ENCODE measurements at regions not wholly inside any gene's neighbourhood (a gene's known extent, or its start where the extent isn't known, plus 50 kb on each side); places are given as distances from the start of the nearest gene placed in this dataset.

DNA sequence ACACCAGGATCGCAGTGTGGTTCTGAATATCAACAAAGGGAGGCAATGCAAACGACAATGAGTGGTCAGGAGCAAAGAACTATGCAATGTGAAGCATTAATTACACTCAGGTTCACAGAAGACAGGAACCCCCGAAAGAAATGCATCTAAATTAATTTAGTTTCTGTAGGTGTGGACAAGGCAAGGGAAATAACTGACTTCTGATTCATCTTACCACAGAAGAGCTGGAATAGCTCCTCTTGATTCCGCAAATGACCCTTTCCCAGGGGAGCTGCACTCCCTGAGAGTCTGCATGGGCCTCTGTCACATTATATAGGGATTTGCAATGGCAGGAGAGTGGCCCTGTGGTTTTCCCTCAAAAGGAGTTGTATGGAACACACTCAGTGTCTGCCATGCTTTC, 263.9 kb upstream of the APCDD1 start:
- Histone ChIP-seq H3K27me3 (ENCODE audit: control insufficient read depth, insufficient read depth, low read length) (no peaks in the 10 kb centered on the region), H3K4me3 (ENCODE audit: low read length) (no peak overlapping the region), H3K9me3 (ENCODE audit: control insufficient read depth, insufficient read depth, low read length) (no peaks in the 10 kb centered on the region), H3K27ac (ENCODE audit: low read length) (no peak overlapping the region), H3K4me1 (ENCODE audit: control insufficient read depth, insufficient read depth, low read length) (no peaks in the 10 kb centered on the region), H3K36me3 (ENCODE audit: control insufficient read depth, insufficient read depth, low read length) (no peaks in the 10 kb centered on the region)
- DNase-seq (ENCODE audit: low read depth, low spot score): no peak
- no CpG with 5 or more reads among the region's 4 CpGs for WGBS (ENCODE audit: insufficient coverage, insufficient read length)

- no CpG with 5 or more reads among the region's 3 CpGs for WGBS (ENCODE audit: insufficient coverage, insufficient read length)
- no peaks in the 10 kb centered on the region for H3K36me3 ChIP-seq (ENCODE audit: control insufficient read depth, insufficient read depth, low read length)
- H3K4me3 ChIP-seq (ENCODE audit: low read length): no peak overlapping the region
- H3K9me3 ChIP-seq (ENCODE audit: control insufficient read depth, insufficient read depth, low read length): no peaks in the 10 kb centered on the region
- no peaks in the 10 kb centered on the region for H3K4me1 ChIP-seq (ENCODE audit: control insufficient read depth, insufficient read depth, low read length)
- H3K27me3 ChIP-seq (ENCODE audit: control insufficient read depth, insufficient read depth, low read length): no peaks in the 10 kb centered on the region
- no peak for DNase-seq (ENCODE audit: low read depth, low spot score)
- H3K27ac ChIP-seq (ENCODE audit: low read length): no peak overlapping the region
Observed at GRCh38 chr18:10193444-10193843, 261.0 kb upstream of the APCDD1 start.

DNA sequence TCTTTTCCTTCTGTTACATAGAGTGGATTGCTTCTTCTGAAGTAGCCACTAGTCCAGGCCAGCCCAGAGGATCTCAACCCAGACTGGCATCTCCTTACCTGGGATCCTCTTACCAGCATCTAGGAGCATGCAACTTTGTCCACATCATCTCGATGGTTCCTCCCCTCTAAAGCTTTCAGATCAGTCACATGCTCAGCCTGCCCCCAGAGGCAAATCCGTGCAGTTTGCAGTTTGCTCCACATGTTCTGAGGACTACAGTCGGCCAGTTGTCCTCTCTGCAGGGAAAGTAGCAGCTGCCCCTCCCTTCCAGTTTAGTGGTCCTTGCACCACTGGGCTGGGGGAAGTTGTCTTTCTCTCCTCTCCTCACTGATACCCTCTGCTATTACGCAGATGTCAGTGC, 259.8 kb upstream of the APCDD1 start:
- H3K27me3 ChIP-seq (ENCODE audit: control insufficient read depth, insufficient read depth, low read length): no peaks in the 10 kb centered on the region
- H3K9me3 ChIP-seq (ENCODE audit: control insufficient read depth, insufficient read depth, low read length): no peaks in the 10 kb centered on the region
- H3K4me3 ChIP-seq (ENCODE audit: low read length): no peak overlapping the region
- DNase-seq (ENCODE audit: low read depth, low spot score): no peak
- no CpG with 5 or more reads among the region's 4 CpGs for WGBS (ENCODE audit: insufficient coverage, insufficient read length)
- no peak overlapping the region for H3K27ac ChIP-seq (ENCODE audit: low read length)
- no peaks in the 10 kb centered on the region for H3K4me1 ChIP-seq (ENCODE audit: control insufficient read depth, insufficient read depth, low read length)
- H3K36me3 ChIP-seq (ENCODE audit: control insufficient read depth, insufficient read depth, low read length): no peaks in the 10 kb centered on the region

- Histone ChIP-seq H3K27ac (ENCODE audit: low read length) (no peak overlapping the region), H3K4me1 (ENCODE audit: control insufficient read depth, insufficient read depth, low read length) (no peaks in the 10 kb centered on the region), H3K36me3 (ENCODE audit: control insufficient read depth, insufficient read depth, low read length) (no peaks in the 10 kb centered on the region), H3K4me3 (ENCODE audit: low read length) (no peak overlapping the region), H3K9me3 (ENCODE audit: control insufficient read depth, insufficient read depth, low read length) (no peaks in the 10 kb centered on the region), H3K27me3 (ENCODE audit: control insufficient read depth, insufficient read depth, low read length) (no peaks in the 10 kb centered on the region)
- WGBS (ENCODE audit: insufficient coverage, insufficient read length): no CpG with 5 or more reads among the region's 2 CpGs
- no peak for DNase-seq (ENCODE audit: low read depth, low spot score)
Observed at GRCh38 chr18:10195529-10195928, 258.9 kb upstream of the APCDD1 start.

- Histone ChIP-seq H3K4me3 (ENCODE audit: low read length) (no peak overlapping the region), H3K4me1 (ENCODE audit: control insufficient read depth, insufficient read depth, low read length) (no peaks in the 10 kb centered on the region), H3K9me3 (ENCODE audit: control insufficient read depth, insufficient read depth, low read length) (no peaks in the 10 kb centered on the region), H3K27me3 (ENCODE audit: control insufficient read depth, insufficient read depth, low read length) (no peaks in the 10 kb centered on the region), H3K36me3 (ENCODE audit: control insufficient read depth, insufficient read depth, low read length) (no peaks in the 10 kb centered on the region), H3K27ac (ENCODE audit: low read length) (no peak overlapping the region)
- WGBS (ENCODE audit: insufficient coverage, insufficient read length): no CpG with 5 or more reads among the region's 12 CpGs
- no peak for DNase-seq (ENCODE audit: low read depth, low spot score)
Observed at GRCh38 chr18:10197097-10197496, 257.3 kb upstream of the APCDD1 start.

- DNase-seq (ENCODE audit: low read depth, low spot score): no peak
- no peak overlapping the region for H3K4me3 ChIP-seq (ENCODE audit: low read length)
- H3K9me3 ChIP-seq (ENCODE audit: control insufficient read depth, insufficient read depth, low read length): no peaks in the 10 kb centered on the region
- H3K27ac ChIP-seq (ENCODE audit: low read length): no peak overlapping the region
- H3K36me3 ChIP-seq (ENCODE audit: control insufficient read depth, insufficient read depth, low read length): no peaks in the 10 kb centered on the region
- H3K4me1 ChIP-seq (ENCODE audit: control insufficient read depth, insufficient read depth, low read length): no peaks in the 10 kb centered on the region
- no CpG with 5 or more reads among the region's 5 CpGs for WGBS (ENCODE audit: insufficient coverage, insufficient read length)
- no peaks in the 10 kb centered on the region for H3K27me3 ChIP-seq (ENCODE audit: control insufficient read depth, insufficient read depth, low read length)
Observed at GRCh38 chr18:10201226-10201625, 253.2 kb upstream of the APCDD1 start.

- no CpG with 5 or more reads among the region's 2 CpGs for WGBS (ENCODE audit: insufficient coverage, insufficient read length)
- Histone ChIP-seq H3K27ac (ENCODE audit: low read length) (no peak overlapping the region), H3K4me1 (ENCODE audit: control insufficient read depth, insufficient read depth, low read length) (no peaks in the 10 kb centered on the region), H3K9me3 (ENCODE audit: control insufficient read depth, insufficient read depth, low read length) (no peaks in the 10 kb centered on the region), H3K36me3 (ENCODE audit: control insufficient read depth, insufficient read depth, low read length) (no peaks in the 10 kb centered on the region), H3K27me3 (ENCODE audit: control insufficient read depth, insufficient read depth, low read length) (no peaks in the 10 kb centered on the region), H3K4me3 (ENCODE audit: low read length) (no peak overlapping the region)
- DNase-seq (ENCODE audit: low read depth, low spot score): no peak
Observed at GRCh38 chr18:10201659-10202058, 252.8 kb upstream of the APCDD1 start.

- no peak overlapping the region for H3K27ac ChIP-seq (ENCODE audit: low read length)
- DNase-seq (ENCODE audit: low read depth, low spot score): no peak
- H3K27me3 ChIP-seq (ENCODE audit: control insufficient read depth, insufficient read depth, low read length): no peaks in the 10 kb centered on the region
- H3K36me3 ChIP-seq (ENCODE audit: control insufficient read depth, insufficient read depth, low read length): no peaks in the 10 kb centered on the region
- no CpG with 5 or more reads among the region's 7 CpGs for WGBS (ENCODE audit: insufficient coverage, insufficient read length)
- no peaks in the 10 kb centered on the region for H3K4me1 ChIP-seq (ENCODE audit: control insufficient read depth, insufficient read depth, low read length)
- no peak overlapping the region for H3K4me3 ChIP-seq (ENCODE audit: low read length)
- H3K9me3 ChIP-seq (ENCODE audit: control insufficient read depth, insufficient read depth, low read length): no peaks in the 10 kb centered on the region
Observed at GRCh38 chr18:10202845-10203321, 251.6 kb upstream of the APCDD1 start.

- no peaks in the 10 kb centered on the region for H3K4me1 ChIP-seq (ENCODE audit: control insufficient read depth, insufficient read depth, low read length)
- no peaks in the 10 kb centered on the region for H3K36me3 ChIP-seq (ENCODE audit: control insufficient read depth, insufficient read depth, low read length)
- WGBS (ENCODE audit: insufficient coverage, insufficient read length): no CpG with 5 or more reads among the region's 9 CpGs
- no peak overlapping the region for H3K4me3 ChIP-seq (ENCODE audit: low read length)
- H3K27me3 ChIP-seq (ENCODE audit: control insufficient read depth, insufficient read depth, low read length): no peaks in the 10 kb centered on the region
- no peak overlapping the region for H3K27ac ChIP-seq (ENCODE audit: low read length)
- DNase-seq (ENCODE audit: low read depth, low spot score): no peak
- H3K9me3 ChIP-seq (ENCODE audit: control insufficient read depth, insufficient read depth, low read length): no peaks in the 10 kb centered on the region
Observed at GRCh38 chr18:10205151-10205550, 249.3 kb upstream of the APCDD1 start.

DNA sequence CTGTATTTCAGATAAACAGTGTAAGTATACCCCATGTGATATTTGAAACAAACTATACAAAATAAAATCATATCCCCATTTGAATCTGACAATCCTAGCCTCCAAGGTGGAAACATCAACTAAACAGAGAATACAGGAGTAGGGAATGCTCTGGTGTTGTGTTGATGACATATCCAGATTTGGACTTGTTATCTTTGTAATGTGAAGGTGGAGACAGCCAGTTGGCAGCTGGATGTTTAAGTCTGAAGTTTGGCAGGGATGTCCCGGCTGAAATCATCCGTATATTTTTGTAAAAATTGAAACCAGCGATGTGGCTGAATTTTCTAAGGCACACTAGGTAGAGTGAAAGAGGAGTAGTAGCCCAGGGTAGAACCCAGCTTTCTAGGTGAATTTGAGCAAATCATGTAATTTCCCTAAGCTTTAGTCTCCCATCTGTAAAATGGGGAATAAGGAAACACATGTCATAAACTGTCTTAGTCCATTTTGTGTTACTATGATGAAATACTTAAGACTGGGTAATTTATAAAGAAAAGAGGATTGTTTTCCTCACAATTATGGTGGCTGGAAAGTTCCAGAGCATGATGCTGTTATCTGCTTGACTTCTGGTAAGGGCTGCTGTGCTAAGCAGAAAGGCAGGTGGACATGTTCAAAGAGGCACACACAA, 246.6 kb upstream of the APCDD1 start:
- DNase-seq (ENCODE audit: low read depth, low spot score): no peak
- H3K4me1 ChIP-seq (ENCODE audit: control insufficient read depth, insufficient read depth, low read length): no peaks in the 10 kb centered on the region
- H3K27ac ChIP-seq (ENCODE audit: low read length): no peak overlapping the region
- H3K9me3 ChIP-seq (ENCODE audit: control insufficient read depth, insufficient read depth, low read length): no peaks in the 10 kb centered on the region
- no peaks in the 10 kb centered on the region for H3K36me3 ChIP-seq (ENCODE audit: control insufficient read depth, insufficient read depth, low read length)
- H3K27me3 ChIP-seq (ENCODE audit: control insufficient read depth, insufficient read depth, low read length): no peaks in the 10 kb centered on the region
- no peak overlapping the region for H3K4me3 ChIP-seq (ENCODE audit: low read length)
- WGBS (ENCODE audit: insufficient coverage, insufficient read length): no CpG with 5 or more reads among the region's 3 CpGs

- no peaks in the 10 kb centered on the region for H3K9me3 ChIP-seq (ENCODE audit: control insufficient read depth, insufficient read depth, low read length)
- WGBS (ENCODE audit: insufficient coverage, insufficient read length): no CpG with 5 or more reads among the region's 8 CpGs
- no peaks in the 10 kb centered on the region for H3K36me3 ChIP-seq (ENCODE audit: control insufficient read depth, insufficient read depth, low read length)
- H3K4me1 ChIP-seq (ENCODE audit: control insufficient read depth, insufficient read depth, low read length): 0 out of 2 replicates have a peak, but pooled peaks cover 1% of the 10 kb centered on the region
- no peaks in the 10 kb centered on the region for H3K27me3 ChIP-seq (ENCODE audit: control insufficient read depth, insufficient read depth, low read length)
- H3K27ac ChIP-seq (ENCODE audit: low read length): no peak overlapping the region
- no peak overlapping the region for H3K4me3 ChIP-seq (ENCODE audit: low read length)
- DNase-seq (ENCODE audit: low read depth, low spot score): no peak
Observed at GRCh38 chr18:10209302-10209701, 245.1 kb upstream of the APCDD1 start.
